ENCODE measurements at regions not wholly inside any gene's neighbourhood (a gene's known extent, or its start where the extent isn't known, plus 50 kb on each side); places are given as distances from the start of the nearest gene placed in this dataset.

DNA sequence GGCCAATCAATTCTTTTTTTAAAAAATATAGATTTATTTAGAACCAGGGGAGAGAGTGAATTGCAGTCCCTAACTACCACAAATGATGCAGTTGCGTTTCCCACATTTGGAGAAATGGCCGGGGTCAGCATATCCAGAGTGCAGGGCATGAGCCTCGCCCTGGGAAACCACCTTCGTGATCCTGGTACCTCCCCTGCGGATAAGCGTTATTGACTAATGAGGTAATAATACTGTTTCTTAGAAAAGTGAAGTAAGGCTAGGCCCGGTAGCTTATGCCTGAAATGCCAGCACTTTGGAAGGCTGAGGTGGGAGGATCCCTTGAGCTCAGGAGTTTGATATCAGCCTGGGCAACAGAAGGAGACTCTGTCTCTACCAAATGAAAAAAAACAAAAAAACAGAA lies 111.5 kb upstream of the SLC45A1 start:
- Mint-ChIP-seq H3K9me3 (no peaks in the 10 kb centered on the region), H3K4me3 (no peak overlapping the region), H3K4me1 (peaks cover 3% of the 10 kb centered on the region), H3K36me3 (ENCODE audit: low read depth) (no peaks in the 10 kb centered on the region), H3K27me3 (peaks cover 5% of the 10 kb centered on the region), H3K27ac (no peak overlapping the region)
- CTCF ChIA-PET = no interaction called here
- no peak for DNase-seq
- POLR2A ChIA-PET = no interaction called here

DNA sequence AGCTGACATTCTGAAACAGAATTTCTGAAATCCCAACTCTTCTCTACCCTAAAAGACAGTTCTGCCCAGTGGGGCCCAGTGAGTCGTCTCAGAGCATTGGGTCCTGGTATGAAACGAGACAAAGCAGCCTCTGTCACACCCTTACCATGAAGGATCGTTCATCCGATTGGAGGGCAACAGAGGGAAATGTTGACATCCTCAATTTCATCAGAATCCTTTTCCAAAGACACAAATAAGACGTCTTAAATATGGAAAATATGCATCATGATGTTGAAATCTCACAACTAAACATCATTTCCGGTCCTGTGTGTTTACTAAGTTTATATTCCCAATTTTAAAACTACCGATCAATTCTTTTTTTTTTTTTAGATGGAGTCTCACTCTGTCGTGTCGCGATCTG lies 112.1 kb upstream of the SLC45A1 start:
- no peaks in the 10 kb centered on the region for H3K36me3 Mint-ChIP-seq (ENCODE audit: low read depth)
- H3K4me3 Mint-ChIP-seq = no peak overlapping the region
- H3K9me3 Mint-ChIP-seq = no peaks in the 10 kb centered on the region
- no peaks in the 10 kb centered on the region for H3K4me1 Mint-ChIP-seq
- no peak overlapping the region for H3K27ac Mint-ChIP-seq
- H3K27me3 Mint-ChIP-seq = peaks cover 5% of the 10 kb centered on the region
- DNase-seq = no peak
- CTCF ChIA-PET = no interaction called here
- POLR2A ChIA-PET = no interaction called here

- no peaks in the 10 kb centered on the region for H3K9me3 Mint-ChIP-seq
- H3K4me3 Mint-ChIP-seq = no peak overlapping the region
- H3K27ac Mint-ChIP-seq = no peak overlapping the region
- H3K36me3 Mint-ChIP-seq (ENCODE audit: low read depth) = no peaks in the 10 kb centered on the region
- ChIA-PET CTCF (interaction anchor here (0.7 kb wide), 1 partner anchor 145 kb away, joined by 4 read pairs; no protein-coding TSS in a partner anchor), POLR2A (no interaction called here)
- H3K27me3 Mint-ChIP-seq = peaks cover 5% of the 10 kb centered on the region
- DNase-seq = no peak
- H3K4me1 Mint-ChIP-seq = no peaks in the 10 kb centered on the region
Observed at GRCh38 chr1:8204826-8205225, 113.1 kb upstream of the SLC45A1 start.

DNA sequence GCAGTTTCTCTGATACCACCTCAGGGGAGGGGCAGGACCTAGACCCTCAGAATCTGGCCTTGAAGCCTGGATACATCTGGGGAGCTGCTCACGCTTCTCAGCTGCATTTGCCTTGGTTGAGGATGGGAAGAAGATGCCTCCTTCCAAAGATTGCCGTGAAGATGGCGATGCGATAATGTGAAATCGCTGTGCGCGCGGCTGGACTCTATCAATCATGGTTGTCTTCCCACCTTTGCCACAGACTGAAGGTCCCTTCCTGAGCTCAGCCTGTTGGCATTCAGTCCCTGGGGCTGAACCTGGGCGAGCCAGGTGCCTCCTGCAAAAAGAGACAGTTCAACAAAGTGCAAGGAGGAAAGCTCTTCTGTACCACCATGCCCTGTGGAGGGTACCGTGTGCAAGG lies 114.4 kb upstream of the SLC45A1 start:
- Mint-ChIP-seq H3K4me3 (no peak overlapping the region), H3K9me3 (no peaks in the 10 kb centered on the region), H3K27ac (no peak overlapping the region), H3K27me3 (peaks cover 5% of the 10 kb centered on the region), H3K4me1 (peaks cover 2% of the 10 kb centered on the region), H3K36me3 (ENCODE audit: low read depth) (no peaks in the 10 kb centered on the region)
- ChIA-PET CTCF (no interaction called here), POLR2A (interaction anchor here (0.7 kb wide), 1 partner anchor 33 kb away, joined by 3 read pairs; no protein-coding TSS in a partner anchor)
- DNase-seq = no peak

GRCh38 chr1:8203056-8203455 lies 114.9 kb upstream of the SLC45A1 start:
- peaks cover 2% of the 10 kb centered on the region for H3K27me3 Mint-ChIP-seq
- ChIA-PET CTCF (no interaction called here), POLR2A (no interaction called here)
- no peak overlapping the region for H3K27ac Mint-ChIP-seq
- peaks cover 2% of the 10 kb centered on the region for H3K4me1 Mint-ChIP-seq
- H3K9me3 Mint-ChIP-seq = no peaks in the 10 kb centered on the region
- no peak for DNase-seq
- no peaks in the 10 kb centered on the region for H3K36me3 Mint-ChIP-seq (ENCODE audit: low read depth)
- H3K4me3 Mint-ChIP-seq = no peak overlapping the region

DNA sequence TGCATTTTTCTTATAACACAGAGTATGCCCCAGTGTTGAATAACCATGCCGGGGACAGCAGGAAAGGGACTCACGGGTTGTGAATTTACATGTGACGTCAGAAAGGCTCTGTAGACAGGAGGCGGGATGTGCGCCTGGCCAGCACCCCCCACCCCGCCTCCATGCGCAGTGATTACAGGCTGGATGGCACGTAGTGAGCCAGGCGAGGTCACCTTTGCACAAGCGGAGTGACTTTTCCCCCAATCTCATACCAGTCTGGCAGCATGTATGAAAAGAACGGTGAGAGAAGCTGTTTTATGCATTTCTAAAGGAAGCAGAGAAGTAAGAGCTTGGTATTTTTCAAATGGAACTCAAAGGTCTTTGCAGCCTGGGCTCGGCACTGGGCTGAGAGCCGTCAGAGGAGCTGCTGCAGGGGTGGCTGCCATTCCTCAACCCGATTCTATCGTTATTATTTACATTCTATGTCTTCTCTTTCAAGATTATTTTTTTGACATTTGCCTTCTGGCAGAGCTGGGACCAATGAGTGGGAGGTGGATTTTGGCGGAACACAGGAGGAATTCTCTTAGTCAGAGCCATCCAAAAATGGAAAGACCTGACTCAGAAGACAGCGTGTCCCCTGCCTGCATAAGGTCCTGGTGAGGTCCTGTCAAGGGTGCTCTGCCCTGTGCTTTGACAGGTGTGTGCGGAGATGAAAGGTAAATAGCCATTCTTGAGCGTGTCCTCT lies 115.6 kb upstream of the SLC45A1 start:
- Mint-ChIP-seq H3K4me3 (no peak overlapping the region), H3K36me3 (ENCODE audit: low read depth) (no peaks in the 10 kb centered on the region), H3K9me3 (no peaks in the 10 kb centered on the region), H3K4me1 (peaks cover 8% of the 10 kb centered on the region), H3K27ac (no peak overlapping the region), H3K27me3 (peaks cover 6% of the 10 kb centered on the region)
- CTCF ChIA-PET = no interaction called here
- DNase-seq = no peak
- POLR2A ChIA-PET = no interaction called here

DNA sequence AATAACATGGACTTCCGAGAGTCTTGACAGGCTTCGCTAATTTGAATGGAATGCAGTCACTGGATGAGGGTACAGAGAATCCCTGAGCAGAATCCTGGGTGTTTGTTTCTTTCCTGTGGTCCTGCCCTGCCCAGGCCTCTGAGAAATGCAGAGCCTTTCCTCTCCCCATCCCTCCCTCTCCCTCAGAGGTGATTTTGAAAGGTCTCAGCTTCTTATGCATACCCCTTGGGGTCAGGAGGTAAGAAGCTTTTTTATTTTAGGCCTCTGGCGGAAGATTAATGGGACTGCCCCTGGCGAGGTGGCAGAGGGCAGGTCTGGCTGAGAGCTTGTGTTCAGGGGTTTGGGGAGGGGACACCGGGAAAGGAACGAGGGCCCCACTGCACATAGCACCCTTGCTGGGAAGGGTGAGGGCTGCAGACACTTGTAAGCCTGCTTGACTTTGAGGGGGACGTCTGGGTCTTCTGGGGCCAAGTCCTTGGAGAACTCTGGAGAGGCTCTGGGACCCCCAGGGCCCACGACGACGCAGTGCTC lies 116.5 kb upstream of the SLC45A1 start:
- Mint-ChIP-seq H3K36me3 (ENCODE audit: low read depth) (no peaks in the 10 kb centered on the region), H3K9me3 (no peaks in the 10 kb centered on the region), H3K27ac (no peak overlapping the region), H3K27me3 (peaks cover 6% of the 10 kb centered on the region), H3K4me1 (peaks cover 8% of the 10 kb centered on the region), H3K4me3 (no peak overlapping the region)
- CTCF ChIA-PET = interaction anchor here (0.7 kb wide), 1 partner anchor 804 kb away, joined by 3 read pairs; no protein-coding TSS in a partner anchor
- POLR2A ChIA-PET = no interaction called here
- DNase-seq = no peak

DNA sequence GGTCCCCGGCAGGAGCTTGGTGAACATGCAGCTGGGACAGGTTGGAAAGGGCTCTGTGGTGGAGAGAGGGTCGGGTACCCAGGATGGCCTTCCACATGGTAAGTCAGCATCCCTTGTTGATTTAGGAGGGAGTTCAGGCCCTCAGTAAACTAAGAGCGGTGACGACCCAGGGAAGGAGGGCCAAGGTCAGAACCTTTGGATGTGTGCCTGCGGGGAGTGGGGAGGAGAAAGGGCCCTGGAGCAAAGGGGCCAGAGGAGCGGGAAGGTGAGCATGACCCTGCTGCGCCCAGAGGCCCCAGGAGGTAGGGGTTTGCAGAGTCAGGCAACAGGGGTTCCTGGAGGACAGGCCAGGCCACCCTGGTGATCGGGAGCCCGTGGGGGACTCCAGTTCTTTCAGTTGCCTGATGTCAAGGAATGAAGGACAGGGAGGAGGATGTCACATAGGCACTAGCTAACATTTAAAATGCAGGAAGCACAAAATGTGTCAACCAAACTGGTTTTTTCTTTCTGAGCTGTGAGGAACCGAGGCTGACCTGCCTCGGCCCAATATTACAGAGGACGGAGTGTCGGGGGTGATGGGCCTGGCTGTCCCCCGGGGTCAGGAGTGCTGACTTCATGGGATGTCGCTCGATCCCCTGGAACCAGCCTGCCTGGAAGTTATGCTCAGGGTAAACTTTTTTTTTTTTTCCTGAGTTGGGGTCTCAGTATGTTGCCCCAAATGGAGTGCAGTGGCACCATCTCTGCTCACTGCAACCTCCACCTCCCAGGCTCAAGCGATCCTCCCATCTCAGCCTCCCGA lies 117.4 kb upstream of the SLC45A1 start:
- no peaks in the 10 kb centered on the region for H3K9me3 Mint-ChIP-seq
- POLR2A ChIA-PET = no interaction called here
- no peak for DNase-seq
- H3K36me3 Mint-ChIP-seq (ENCODE audit: low read depth) = no peaks in the 10 kb centered on the region
- peaks cover 6% of the 10 kb centered on the region for H3K27me3 Mint-ChIP-seq
- CTCF ChIA-PET = interaction anchor here (0.7 kb wide), 1 partner anchor 805 kb away, joined by 3 read pairs; no protein-coding TSS in a partner anchor
- H3K4me3 Mint-ChIP-seq = no peak overlapping the region
- H3K27ac Mint-ChIP-seq = no peak overlapping the region
- H3K4me1 Mint-ChIP-seq = peaks cover 8% of the 10 kb centered on the region

- no peak for DNase-seq
- ChIA-PET POLR2A (no interaction called here), CTCF (no interaction called here)
- Mint-ChIP-seq H3K36me3 (ENCODE audit: low read depth) (no peaks in the 10 kb centered on the region), H3K27ac (no peak overlapping the region), H3K4me1 (peaks cover 18% of the 10 kb centered on the region), H3K4me3 (no peak overlapping the region), H3K9me3 (no peaks in the 10 kb centered on the region), H3K27me3 (peaks cover 6% of the 10 kb centered on the region)
Observed at GRCh38 chr1:8198522-8198921, 119.4 kb upstream of the SLC45A1 start.

DNA sequence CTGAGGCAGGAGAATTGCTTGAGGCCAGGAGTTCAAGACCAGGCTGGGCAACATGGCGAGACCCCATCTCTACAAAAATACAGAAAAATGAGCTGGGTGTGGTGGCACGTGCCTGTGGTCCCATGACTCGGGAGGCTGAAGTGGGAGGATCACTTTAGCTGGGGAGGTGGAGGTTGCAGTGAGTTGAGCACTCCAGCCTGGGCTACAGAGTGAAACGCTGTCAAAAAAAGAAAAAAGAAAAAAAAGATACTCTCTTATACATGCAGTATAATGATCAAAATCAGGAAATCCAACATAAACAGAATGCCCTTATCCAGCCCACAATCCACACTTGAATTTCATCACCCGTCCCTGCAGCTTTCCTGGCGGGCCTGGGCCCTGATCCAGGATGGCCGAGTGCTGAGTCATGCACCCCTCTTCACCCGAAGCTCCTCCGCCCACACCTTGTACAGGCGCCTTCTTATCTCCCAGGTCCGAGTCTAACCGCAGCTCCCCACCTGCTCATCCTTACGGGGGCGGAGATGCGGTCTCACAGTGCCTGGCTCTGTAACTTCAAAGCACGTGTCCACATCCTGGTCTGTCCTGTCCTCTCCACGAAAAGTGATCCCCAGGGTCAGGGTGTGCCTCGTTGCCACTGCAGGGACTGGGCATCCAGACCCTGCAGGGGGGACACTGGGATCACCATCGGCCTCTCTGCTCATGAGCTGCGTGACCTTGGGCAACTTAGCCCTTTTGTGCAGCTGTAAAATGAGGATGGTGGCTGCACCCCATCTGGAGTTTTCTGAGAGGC lies 120.2 kb upstream of the SLC45A1 start:
- POLR2A ChIA-PET = no interaction called here
- H3K4me3 Mint-ChIP-seq = no peak overlapping the region

GRCh38 chr1:8194481-8195227 lies 123.3 kb upstream of the SLC45A1 start:
- ChIA-PET CTCF (interaction anchor here (0.6 kb wide), 1 partner anchor 286 kb away, joined by 4 read pairs; no protein-coding TSS in a partner anchor), POLR2A (no interaction called here)
- Mint-ChIP-seq H3K9me3 (no peaks in the 10 kb centered on the region), H3K4me3 (no peak overlapping the region), H3K36me3 (ENCODE audit: low read depth) (no peaks in the 10 kb centered on the region), H3K27ac (no peak overlapping the region), H3K4me1 (peaks cover 18% of the 10 kb centered on the region), H3K27me3 (peaks cover 4% of the 10 kb centered on the region)
- no peak for DNase-seq

More for the DNA sequence above, 120.2 kb upstream of the SLC45A1 start:
- Mint-ChIP-seq H3K27me3 (peaks cover 6% of the 10 kb centered on the region), H3K36me3 (ENCODE audit: low read depth) (no peaks in the 10 kb centered on the region), H3K4me1 (peaks cover 18% of the 10 kb centered on the region), H3K27ac (no peak overlapping the region), H3K9me3 (no peaks in the 10 kb centered on the region)
- CTCF ChIA-PET = no interaction called here
- no peak for DNase-seq

GRCh38 chr1:8193840-8194406 lies 124.0 kb upstream of the SLC45A1 start:
- no peak for DNase-seq
- Mint-ChIP-seq H3K27me3 (peaks cover 4% of the 10 kb centered on the region), H3K27ac (no peak overlapping the region), H3K9me3 (no peaks in the 10 kb centered on the region), H3K36me3 (ENCODE audit: low read depth) (no peaks in the 10 kb centered on the region), H3K4me1 (peaks cover 18% of the 10 kb centered on the region), H3K4me3 (no peak overlapping the region)
- CTCF ChIA-PET = no interaction called here
- POLR2A ChIA-PET = no interaction called here
